Esophagus muscularis mucosa (tissue), 4 donors: ENCODE measurements at regions not wholly inside any gene's neighbourhood (a gene's known extent, or its start where the extent isn't known, plus 50 kb on each side); places are given as distances from the start of the nearest gene placed in this dataset.

Experiments
- DNase-seq: peaks from one replicate; pipeline ENCODE4 v3.0.0-alpha.2; 2017; ENCODE audit errors: extremely low spot score
- H3K27ac ChIP-seq, 4 donors: fragments of 200-600 bp; sonication (generic); replicated peaks in 1 of 4; 1 replicate in 3 of 4; 2 replicates in 1 of 4; pipeline ENCODE4 v1.5.1; 2016 to 2019; ENCODE audit warnings: mild to moderate bottlenecking in 1 of 4
- H3K27me3 ChIP-seq, 4 donors: fragments of 200-600 bp; sonication (generic); one replicate each; pipeline versions ENCODE4 v1.5.1 to v1.6.0; 2016 to 2019
- H3K36me3 ChIP-seq, 4 donors: fragments of 200-600 bp; sonication (generic); one replicate each; pipeline ENCODE4 v1.5.1; 2016 to 2019
- H3K4me1 ChIP-seq, 4 donors: fragments of 200-600 bp; sonication (generic); one replicate each; pipeline ENCODE4 v1.5.1; 2016 to 2019
- H3K4me3 ChIP-seq, 4 donors: fragments of 200-600 bp; sonication (generic); 1 replicate in 2 of 4; 2 replicates in 2 of 4; pipeline ENCODE4 v1.5.1; 2016 to 2019; ENCODE audit warnings: mild to moderate bottlenecking in 4 of 4, moderate library complexity in 1 of 4
- H3K9me3 ChIP-seq, 4 donors: fragments of 200-600 bp; sonication (generic); 1 replicate in 3 of 4; 2 replicates in 1 of 4; pipeline ENCODE4 v1.5.1; 2016 to 2019
- EP300 ChIP-seq: sonication (generic); formaldehyde crosslinking; IDR thresholded peaks from one replicate; pipeline ENCODE4 v1.6.1; 2017; ENCODE audit warnings: antibody characterized with exemption
- POLR2A ChIP-seq: fragments of 450-650 bp; IDR thresholded peaks from one replicate; pipeline ENCODE4 v1.6.1; 2017; ENCODE audit warnings: antibody characterized with exemption, moderate library complexity, mild to moderate bottlenecking, low read depth
- POLR2AphosphoS5 ChIP-seq, 2 donors: sonication (generic); formaldehyde crosslinking; IDR thresholded peaks; one replicate each; pipeline ENCODE4 v1.6.1; 2017; ENCODE audit warnings: antibody characterized with exemption in 2 of 2
- whole genome bisulfite sequencing: methylation state at CpG from one replicate; pipeline ENCODE4 v1.1.5; 2018; 5-methylcytosine and 5-hydroxymethylcytosine counted together
- intact Hi-C: fragments of 100-400 bp; cut with DNase I; formaldehyde crosslinking; loops from one replicate; pipeline ENCODE4 v1.15.1; 2023
- TF ChIP-seq, protein P1 (sequence below), 3 experiments: fragments of 200-600 bp in 2 of 3; fragments of 450-650 bp in 1 of 3; sonication (generic) in 2 of 3; IDR thresholded peaks; one replicate each; pipeline ENCODE4 v1.5.1; 2017 to 2019; ENCODE audit warnings: antibody characterized with exemption in 3 of 3, mild to moderate bottlenecking in 2 of 3, moderate library complexity in 1 of 3

DNA sequence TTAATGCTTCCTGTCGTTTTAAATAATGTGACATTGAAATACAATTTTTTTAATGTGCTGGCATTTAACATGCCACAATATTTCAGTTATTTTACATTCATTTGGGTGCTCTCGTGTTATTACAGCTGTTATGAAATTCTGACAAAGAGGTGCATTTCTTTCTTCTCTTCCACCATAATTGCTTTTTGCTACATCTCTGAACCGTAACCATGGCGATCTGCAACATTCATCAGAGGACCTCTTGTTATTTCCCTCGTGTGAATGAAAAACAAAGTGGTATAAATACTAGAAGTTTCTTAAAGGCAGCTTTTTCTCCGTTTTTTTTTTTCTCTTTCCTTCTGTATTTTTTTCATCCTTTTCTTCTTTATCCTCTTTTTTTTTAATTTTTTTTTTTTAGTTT is 316.4 kb downstream of the MCTP2 start:
- no peaks in the 10 kb centered on the region for H3K36me3 ChIP-seq
- 71% methylated on average over 6 of the region's 6 CpGs for WGBS
- no peak overlapping the region for H3K4me3 ChIP-seq
- H3K4me1 ChIP-seq: peaks cover 0 to 8% (median 0%) of the 10 kb centered on the region in 4 donors
- no peak overlapping the region for H3K27ac ChIP-seq
- intact Hi-C loops: no loop called here
- TF ChIP-seq, protein P1, sequence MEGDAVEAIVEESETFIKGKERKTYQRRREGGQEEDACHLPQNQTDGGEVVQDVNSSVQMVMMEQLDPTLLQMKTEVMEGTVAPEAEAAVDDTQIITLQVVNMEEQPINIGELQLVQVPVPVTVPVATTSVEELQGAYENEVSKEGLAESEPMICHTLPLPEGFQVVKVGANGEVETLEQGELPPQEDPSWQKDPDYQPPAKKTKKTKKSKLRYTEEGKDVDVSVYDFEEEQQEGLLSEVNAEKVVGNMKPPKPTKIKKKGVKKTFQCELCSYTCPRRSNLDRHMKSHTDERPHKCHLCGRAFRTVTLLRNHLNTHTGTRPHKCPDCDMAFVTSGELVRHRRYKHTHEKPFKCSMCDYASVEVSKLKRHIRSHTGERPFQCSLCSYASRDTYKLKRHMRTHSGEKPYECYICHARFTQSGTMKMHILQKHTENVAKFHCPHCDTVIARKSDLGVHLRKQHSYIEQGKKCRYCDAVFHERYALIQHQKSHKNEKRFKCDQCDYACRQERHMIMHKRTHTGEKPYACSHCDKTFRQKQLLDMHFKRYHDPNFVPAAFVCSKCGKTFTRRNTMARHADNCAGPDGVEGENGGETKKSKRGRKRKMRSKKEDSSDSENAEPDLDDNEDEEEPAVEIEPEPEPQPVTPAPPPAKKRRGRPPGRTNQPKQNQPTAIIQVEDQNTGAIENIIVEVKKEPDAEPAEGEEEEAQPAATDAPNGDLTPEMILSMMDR (IDR thresholded peaks at IDR 0.05): no peak
- TF ChIP-seq POLR2AphosphoS5 (IDR thresholded peaks at IDR 0.05) (no peak), POLR2A (no peak), EP300 (no peak)
- H3K9me3 ChIP-seq: no peaks in the 10 kb centered on the region
- H3K27me3 ChIP-seq: no peaks in the 10 kb centered on the region
- no peak for DNase-seq

DNA sequence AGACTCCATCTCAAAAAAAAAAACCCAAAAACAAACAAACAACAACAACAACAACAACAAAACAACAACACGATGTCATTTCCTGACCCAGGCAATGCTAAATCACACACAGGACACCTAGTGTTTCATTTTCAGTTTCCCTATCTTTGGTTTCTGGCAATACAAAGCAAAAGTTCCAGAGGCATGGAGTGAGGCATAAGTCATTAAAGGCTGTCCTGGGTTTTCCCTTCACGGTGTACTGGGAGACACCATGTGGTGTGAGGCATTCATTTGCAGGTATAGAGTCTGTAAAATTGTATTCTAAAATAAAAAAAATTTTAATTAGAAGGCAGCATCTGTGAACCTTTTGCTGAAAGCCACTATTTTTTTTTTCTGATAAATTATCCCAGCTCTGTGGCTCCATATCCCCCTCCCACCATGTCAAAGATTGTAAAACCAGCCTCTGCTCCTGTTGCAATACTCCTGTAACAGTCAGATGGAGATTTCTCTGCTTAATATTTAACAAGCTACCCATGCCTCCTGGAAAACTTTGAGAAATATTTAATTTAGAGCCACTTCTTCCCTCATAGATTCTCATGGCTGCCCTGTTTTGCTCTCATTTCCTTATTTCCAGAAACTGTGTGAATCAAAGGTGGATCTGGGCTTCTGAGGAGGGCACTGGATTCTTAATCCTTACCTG is 324.6 kb downstream of the MCTP2 start:
- no peaks in the 10 kb centered on the region for H3K27me3 ChIP-seq
- no peak overlapping the region for H3K4me3 ChIP-seq
- no peak overlapping the region for H3K27ac ChIP-seq
- 92% methylated on average over 2 of the region's 2 CpGs for WGBS
- no peaks in the 10 kb centered on the region for H3K9me3 ChIP-seq
- intact Hi-C loops: no loop called here
- DNase-seq: no peak
- H3K36me3 ChIP-seq: no peaks in the 10 kb centered on the region
- TF ChIP-seq POLR2AphosphoS5 (IDR thresholded peaks at IDR 0.05) (no peak), POLR2A (no peak), EP300 (no peak)
- TF ChIP-seq, protein P1 (IDR thresholded peaks at IDR 0.05): no peak
- no peaks in the 10 kb centered on the region for H3K4me1 ChIP-seq

DNA sequence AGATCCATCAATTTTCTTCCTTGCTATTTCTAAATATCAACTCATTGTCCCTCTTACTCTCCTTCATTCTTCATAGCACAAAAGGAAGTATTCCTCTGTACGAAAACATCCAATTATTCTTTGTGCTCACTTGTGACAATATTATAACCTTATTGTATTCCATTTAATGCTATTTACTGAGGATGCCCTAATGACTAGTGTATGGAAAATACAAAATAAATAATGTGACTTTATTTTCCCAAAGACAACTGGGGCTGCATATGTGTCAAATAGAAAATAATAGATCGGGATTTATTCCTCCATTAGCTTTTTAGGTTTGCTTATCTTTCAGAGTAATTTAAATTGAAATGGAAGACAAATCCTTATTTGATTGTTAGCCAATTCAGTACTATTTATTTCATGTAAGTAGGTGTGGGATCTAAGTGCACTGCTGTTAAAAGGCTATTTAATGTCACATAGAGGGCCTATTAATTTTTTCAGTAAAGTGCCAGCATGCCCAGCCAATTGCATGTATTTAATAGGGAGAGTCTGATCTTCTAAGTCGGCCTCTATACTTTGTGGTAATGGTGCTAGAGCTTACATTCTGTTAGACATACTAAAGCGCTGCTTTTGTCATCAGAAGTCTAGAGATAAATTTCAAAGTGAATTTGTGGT is 329.8 kb downstream of the MCTP2 start:
- DNase-seq: no peak
- H3K9me3 ChIP-seq: peaks cover 0 to 7% (median 3%) of the 10 kb centered on the region in 4 donors
- H3K4me3 ChIP-seq: no peak overlapping the region
- WGBS: 91% methylated on average over 4 of the region's 4 CpGs
- H3K4me1 ChIP-seq: no peaks in the 10 kb centered on the region
- no peaks in the 10 kb centered on the region for H3K36me3 ChIP-seq
- no peak overlapping the region for H3K27ac ChIP-seq
- intact Hi-C loops: no loop called here
- TF ChIP-seq POLR2A (no peak), POLR2AphosphoS5 (IDR thresholded peaks at IDR 0.05) (no peak), EP300 (no peak)
- TF ChIP-seq, protein P1 (IDR thresholded peaks at IDR 0.05): no peak
- H3K27me3 ChIP-seq: no peaks in the 10 kb centered on the region

- DNase-seq: no peak
- intact Hi-C loops: no loop called here
- TF ChIP-seq POLR2A: no peak
- no peak for TF ChIP-seq POLR2AphosphoS5 (IDR thresholded peaks at IDR 0.05)
- TF ChIP-seq, protein P1 (IDR thresholded peaks at IDR 0.05): no peak
- Histone ChIP-seq H3K4me3 (no peak overlapping the region), H3K27me3 (no peaks in the 10 kb centered on the region), H3K36me3 (no peaks in the 10 kb centered on the region), H3K4me1 (no peaks in the 10 kb centered on the region), H3K27ac (no peak overlapping the region), H3K9me3 (peaks cover 0 to 7% (median 3%) of the 10 kb centered on the region in 4 donors)
- WGBS: 90% methylated on average over 2 of the region's 2 CpGs
These were observed 332.1 kb downstream of the MCTP2 start for GRCh38 chr15:94563456-94563855.
